ENCODE measurements at regions not wholly inside any gene's neighbourhood (a gene's known extent, or its start where the extent isn't known, plus 50 kb on each side); places are given as distances from the start of the nearest gene placed in this dataset.

DNA sequence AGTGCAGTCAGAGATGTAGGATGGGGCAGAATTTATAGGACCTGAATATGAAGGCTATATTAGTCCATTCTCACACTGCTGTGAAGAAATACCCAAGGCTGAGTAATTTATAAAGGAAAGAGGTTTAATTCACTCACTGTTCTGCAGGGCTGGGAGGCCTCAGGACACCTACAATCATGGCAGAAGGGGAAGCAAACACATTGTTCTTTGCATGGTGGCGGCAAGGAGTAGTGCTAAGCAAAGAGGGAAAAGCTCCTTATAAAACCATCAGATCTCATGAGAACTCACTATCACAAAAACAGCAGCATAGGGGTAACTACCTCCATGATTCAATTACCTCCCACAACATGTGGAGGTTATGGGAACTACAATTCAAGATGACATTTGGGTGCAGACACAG, 76.8 kb upstream of the MSTN start:
- DNase-seq (no peak), ATAC-seq (no peak)
- H3K9me3 ChIP-seq (ENCODE audit: control insufficient read depth, insufficient read depth, low read length) = no peaks in the 10 kb centered on the region
- no peak overlapping the region for H3K4me3 ChIP-seq (ENCODE audit: low read length)
- TF ChIP-seq, protein P1, sequence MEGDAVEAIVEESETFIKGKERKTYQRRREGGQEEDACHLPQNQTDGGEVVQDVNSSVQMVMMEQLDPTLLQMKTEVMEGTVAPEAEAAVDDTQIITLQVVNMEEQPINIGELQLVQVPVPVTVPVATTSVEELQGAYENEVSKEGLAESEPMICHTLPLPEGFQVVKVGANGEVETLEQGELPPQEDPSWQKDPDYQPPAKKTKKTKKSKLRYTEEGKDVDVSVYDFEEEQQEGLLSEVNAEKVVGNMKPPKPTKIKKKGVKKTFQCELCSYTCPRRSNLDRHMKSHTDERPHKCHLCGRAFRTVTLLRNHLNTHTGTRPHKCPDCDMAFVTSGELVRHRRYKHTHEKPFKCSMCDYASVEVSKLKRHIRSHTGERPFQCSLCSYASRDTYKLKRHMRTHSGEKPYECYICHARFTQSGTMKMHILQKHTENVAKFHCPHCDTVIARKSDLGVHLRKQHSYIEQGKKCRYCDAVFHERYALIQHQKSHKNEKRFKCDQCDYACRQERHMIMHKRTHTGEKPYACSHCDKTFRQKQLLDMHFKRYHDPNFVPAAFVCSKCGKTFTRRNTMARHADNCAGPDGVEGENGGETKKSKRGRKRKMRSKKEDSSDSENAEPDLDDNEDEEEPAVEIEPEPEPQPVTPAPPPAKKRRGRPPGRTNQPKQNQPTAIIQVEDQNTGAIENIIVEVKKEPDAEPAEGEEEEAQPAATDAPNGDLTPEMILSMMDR (IDR thresholded peaks at IDR 0.05) = no peak
- no peaks in the 10 kb centered on the region for H3K4me1 ChIP-seq (ENCODE audit: control insufficient read depth, insufficient read depth, low read length)
- Mint-ChIP-seq H3K4me3 (no peak overlapping the region), H3K27me3 (ENCODE audit: low read depth in 2 of 2) (no peaks in the 10 kb centered on the region), H3K27ac (no peak overlapping the region), H3K4me1 (no peaks in the 10 kb centered on the region), H3K9me3 (peaks cover 0 to 5% of the 10 kb centered on the region in 2 donors), H3K36me3 (no peaks in the 10 kb centered on the region)
- no peaks in the 10 kb centered on the region for H3K36me3 ChIP-seq (ENCODE audit: control insufficient read depth, insufficient read depth, low read length)
- intact Hi-C loops (cut with micrococcal nuclease) = loop anchor here (1.0 kb wide), 1 partner anchor 44 kb away; no protein-coding TSS in a partner anchor
- H3K27me3 ChIP-seq (ENCODE audit: control insufficient read depth, insufficient read depth, low read length) = no peaks in the 10 kb centered on the region
- no peak overlapping the region for H3K27ac ChIP-seq (ENCODE audit: low read length)
- WGBS (ENCODE audit: insufficient coverage) = 83% methylated on average over 1 of the region's 1 CpG

DNA sequence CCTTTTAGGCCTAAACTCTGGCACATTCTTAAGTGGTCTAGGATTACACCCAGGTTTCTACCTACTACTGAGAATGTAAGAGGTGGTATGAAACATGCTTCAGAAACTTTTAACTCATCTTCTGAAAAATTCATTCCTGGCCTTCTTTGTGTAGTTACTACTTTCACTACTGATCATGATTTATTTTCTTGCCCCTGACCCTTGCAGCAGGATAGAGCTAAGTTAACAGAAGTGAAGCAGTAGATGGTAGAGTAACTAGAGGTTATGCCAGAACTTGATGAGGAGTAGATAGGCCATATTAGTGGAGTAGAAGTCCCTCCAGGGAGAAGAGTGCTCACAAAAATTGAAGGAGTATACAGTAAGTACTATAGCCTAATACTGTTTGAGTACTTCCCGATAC, 75.5 kb upstream of the MSTN start:
- TF ChIP-seq, protein P1 (IDR thresholded peaks at IDR 0.05) = no peak
- intact Hi-C loops (cut with micrococcal nuclease) = no loop called here
- no peak overlapping the region for H3K4me3 Mint-ChIP-seq
- H3K4me1 ChIP-seq (ENCODE audit: control insufficient read depth, insufficient read depth, low read length) = no peaks in the 10 kb centered on the region
- no peak for DNase-seq
- H3K4me3 ChIP-seq (ENCODE audit: low read length) = no peak overlapping the region
- H3K4me1 Mint-ChIP-seq = no peaks in the 10 kb centered on the region
- H3K27ac ChIP-seq (ENCODE audit: low read length) = no peak overlapping the region
- no peak overlapping the region for H3K27ac Mint-ChIP-seq
- H3K36me3 ChIP-seq (ENCODE audit: control insufficient read depth, insufficient read depth, low read length) = no peaks in the 10 kb centered on the region
- 100% methylated on average over 1 of the region's 1 CpG for WGBS (ENCODE audit: insufficient coverage)
- no peaks in the 10 kb centered on the region for H3K9me3 ChIP-seq (ENCODE audit: control insufficient read depth, insufficient read depth, low read length)
- ATAC-seq = no peak
- peaks cover 0 to 5% of the 10 kb centered on the region in 2 donors for H3K9me3 Mint-ChIP-seq
- H3K36me3 Mint-ChIP-seq = no peaks in the 10 kb centered on the region
- no peaks in the 10 kb centered on the region for H3K27me3 Mint-ChIP-seq (ENCODE audit: low read depth in 2 of 2)
- H3K27me3 ChIP-seq (ENCODE audit: control insufficient read depth, insufficient read depth, low read length) = no peaks in the 10 kb centered on the region

DNA sequence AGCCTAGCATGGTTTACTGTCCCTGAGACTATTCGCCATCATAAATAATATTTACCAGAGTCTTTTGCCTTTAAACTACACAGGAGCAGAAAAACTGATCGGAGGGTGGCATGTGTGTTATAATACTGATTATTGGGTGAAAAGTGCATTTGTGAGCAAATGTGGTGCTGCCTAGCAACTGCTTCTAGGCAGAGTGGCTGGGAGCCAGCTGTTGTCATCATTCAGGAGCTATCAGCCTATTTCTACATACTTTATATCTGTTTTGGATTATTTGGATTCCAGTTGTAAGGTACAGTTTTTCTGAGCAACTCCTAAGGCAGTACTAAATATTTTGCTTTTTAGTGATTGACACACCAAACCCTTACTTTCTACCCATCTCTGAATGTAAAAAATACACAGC, 75.0 kb upstream of the MSTN start:
- no peaks in the 10 kb centered on the region for H3K4me1 Mint-ChIP-seq
- no peak overlapping the region for H3K4me3 ChIP-seq (ENCODE audit: low read length)
- WGBS (ENCODE audit: insufficient coverage) = 93% methylated on average over 2 of the region's 2 CpGs

DNA sequence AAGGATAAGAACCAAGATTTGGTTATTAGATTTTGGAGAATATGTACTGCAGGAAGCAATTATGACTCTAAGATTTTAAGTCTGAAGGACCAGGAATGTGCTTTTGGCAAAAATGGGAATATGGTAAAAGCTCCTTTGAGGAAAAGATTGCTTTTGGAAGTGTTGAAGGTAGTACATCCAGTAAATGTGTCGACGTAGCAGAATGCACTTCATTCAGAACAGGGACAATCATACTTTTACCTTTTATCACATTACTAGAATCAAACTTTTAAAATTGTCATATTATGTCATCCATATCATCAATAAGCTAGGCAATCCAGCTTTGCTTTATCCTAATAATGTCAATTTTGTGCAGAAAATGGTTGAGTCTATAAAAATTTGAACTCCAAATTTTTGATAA, 74.3 kb upstream of the MSTN start:
- H3K4me1 ChIP-seq (ENCODE audit: control insufficient read depth, insufficient read depth, low read length) = no peaks in the 10 kb centered on the region
- H3K27ac ChIP-seq (ENCODE audit: low read length) = no peak overlapping the region
- intact Hi-C loops (cut with micrococcal nuclease) = no loop called here
- no peaks in the 10 kb centered on the region for H3K36me3 ChIP-seq (ENCODE audit: control insufficient read depth, insufficient read depth, low read length)
- Mint-ChIP-seq H3K27ac (no peak overlapping the region), H3K4me3 (no peak overlapping the region), H3K36me3 (no peaks in the 10 kb centered on the region), H3K9me3 (peaks cover 0 to 5% of the 10 kb centered on the region in 2 donors), H3K27me3 (ENCODE audit: low read depth in 2 of 2) (no peaks in the 10 kb centered on the region), H3K4me1 (no peaks in the 10 kb centered on the region)
- TF ChIP-seq, protein P1 (IDR thresholded peaks at IDR 0.05) = no peak
- no peak for ATAC-seq
- WGBS (ENCODE audit: insufficient coverage) = 100% methylated on average over 1 of the region's 2 CpGs
- no peaks in the 10 kb centered on the region for H3K9me3 ChIP-seq (ENCODE audit: control insufficient read depth, insufficient read depth, low read length)
- H3K4me3 ChIP-seq (ENCODE audit: low read length) = no peak overlapping the region
- no peak for DNase-seq
- H3K27me3 ChIP-seq (ENCODE audit: control insufficient read depth, insufficient read depth, low read length) = no peaks in the 10 kb centered on the region

More for the DNA sequence above, 75.0 kb upstream of the MSTN start:
- no peak overlapping the region for H3K27ac Mint-ChIP-seq
- no peaks in the 10 kb centered on the region for H3K27me3 Mint-ChIP-seq (ENCODE audit: low read depth in 2 of 2)
- Histone ChIP-seq H3K9me3 (ENCODE audit: control insufficient read depth, insufficient read depth, low read length) (no peaks in the 10 kb centered on the region), H3K27ac (ENCODE audit: low read length) (no peak overlapping the region), H3K36me3 (ENCODE audit: control insufficient read depth, insufficient read depth, low read length) (no peaks in the 10 kb centered on the region), H3K4me1 (ENCODE audit: control insufficient read depth, insufficient read depth, low read length) (no peaks in the 10 kb centered on the region), H3K27me3 (ENCODE audit: control insufficient read depth, insufficient read depth, low read length) (no peaks in the 10 kb centered on the region)
- intact Hi-C loops (cut with micrococcal nuclease) = no loop called here
- peaks cover 0 to 5% of the 10 kb centered on the region in 2 donors for H3K9me3 Mint-ChIP-seq
- no peak overlapping the region for H3K4me3 Mint-ChIP-seq
- DNase-seq (no peak), ATAC-seq (no peak)
- H3K36me3 Mint-ChIP-seq = no peaks in the 10 kb centered on the region
- TF ChIP-seq, protein P1 (IDR thresholded peaks at IDR 0.05) = no peak
